Heart right ventricle (tissue), 16 donors: ENCODE measurements at regions not wholly inside any gene's neighbourhood (a gene's known extent, or its start where the extent isn't known, plus 50 kb on each side); places are given as distances from the start of the nearest gene placed in this dataset.
"Not testable (repeated sequence)": the region's sequence is repeated elsewhere in the genome, so short reads cannot be mapped to it uniquely, and the experiment has no call there.

Experiments used
- ATAC-seq, 8 donors: fragments of 200-7000 bp; cut with Tn5 transposase; one replicate each; pipeline ENCODE4 v1.9.1; 2020; ENCODE audit warnings: mild to moderate bottlenecking in 8 of 8, moderate library complexity in 8 of 8, moderate number of reproducible peaks in 1 of 8
- DNase-seq, 2 donors: peaks; one replicate each; pipeline ENCODE4 v3.0.0-alpha.2; 2020
- H3K27ac ChIP-seq, 10 donors: fragments of 200-600 bp; sonication (generic) in 2 of 10; one replicate each; pipeline versions ENCODE4 v1.5.0 to v1.8.0; 2020 to 2022; ENCODE audit warnings: mild to moderate bottlenecking in 3 of 10
- H3K27me3 ChIP-seq, 7 donors: fragments of 200-600 bp; one replicate each; pipeline ENCODE4 v1.8.0; 2021 to 2022; ENCODE audit warnings: mild to moderate bottlenecking in 2 of 7
- H3K36me3 ChIP-seq, 9 donors: fragments of 200-600 bp; sonication (generic) in 1 of 9; one replicate each; pipeline versions ENCODE4 v1.5.0 to v1.8.0; 2020 to 2022; ENCODE audit warnings: mild to moderate bottlenecking in 2 of 9
- H3K4me1 ChIP-seq, 9 donors: fragments of 200-600 bp; sonication (generic) in 1 of 9; one replicate each; pipeline versions ENCODE4 v1.5.0 to v1.8.0; 2020 to 2022; ENCODE audit warnings: mild to moderate bottlenecking in 4 of 9
- H3K4me3 ChIP-seq, 10 donors: fragments of 200-600 bp; sonication (generic) in 2 of 10; one replicate each; pipeline versions ENCODE4 v1.5.0 to v1.8.0; 2020 to 2022; ENCODE audit warnings: mild to moderate bottlenecking in 7 of 10, moderate library complexity in 2 of 10
- H3K9me3 ChIP-seq, 11 donors: fragments of 200-600 bp in 10 of 11; sonication (generic) in 2 of 11; one replicate each; pipeline versions ENCODE4 v1.5.0 to v1.8.0; 2013 to 2022; ENCODE audit warnings: mild to moderate bottlenecking in 2 of 11, control low read depth in 1 of 11, moderate library complexity in 1 of 11
- CTCF ChIP-seq, 9 donors: fragments of 200-600 bp; sonication (generic) in 2 of 9; IDR thresholded peaks; one replicate each; pipeline versions ENCODE4 v1.5.0 to v1.8.0; 2021 to 2022; ENCODE audit warnings: antibody characterized with exemption in 9 of 9, mild to moderate bottlenecking in 5 of 9, moderate library complexity in 1 of 9
- WGBS, 2 donors: extraction: QIAGEN DNeasy Blood & Tissue Kit; methylation state at CpG; one replicate each; pipeline ENCODE4 v1.1.7; 2013; ENCODE audit warnings: inconsistent platforms in 1 of 2; 5-methylcytosine and 5-hydroxymethylcytosine counted together
- intact Hi-C, 10 donors: fragments of 100-400 bp; cut with DNase I; formaldehyde crosslinking; loops; one replicate each; pipeline versions ENCODE4 v1.11.1 to v1.14.2; 2022
- donor health status: Arrhythmogenic right ventricular cardiomyopathy.
- donor health status: ischemic (EF 13 %, LVEDD 7.1; RV severe dilation, severe dysfunction).
- donor health status: healthy with polysubstance abuse.
- donor health status: DM: no; HTN: yes; CAD: no.
- donor health status: DM: no; HTN: no; CAD: no.
- donor health status: ischemic (EF 25% LVEDD 6.9; RV normal size, moderate dysfunction).
- donor health status: ischemic (EF 25% LVEDD 5.7; RV mildly dilated, moderate dysfunction).
- donor health status: healthy.
- donor health status: DM: yes; HTN: yes; CAD: no.
- donor health status: Ischemic cardiomyopathy.
- donor health status: ischemic (EF 35%, LVEDD 5.7; RV mildly dilated, moderate dysfunction).
- donor health status: nonischemic (EF 11% LVEDD 7.7; RV severe dilation, severe dysfunction).
- donor health status: DM: yes; HTN: yes; CAD: no.
- donor health status: PGD.
- donor health status: ischemic (EF 29% LVEDD 5.4; RV normal size, mild dysfunction).
- donor health status: nonischemic (EF 23%, LVEDD 6.1; RV moderate dilation, normal function).

DNA sequence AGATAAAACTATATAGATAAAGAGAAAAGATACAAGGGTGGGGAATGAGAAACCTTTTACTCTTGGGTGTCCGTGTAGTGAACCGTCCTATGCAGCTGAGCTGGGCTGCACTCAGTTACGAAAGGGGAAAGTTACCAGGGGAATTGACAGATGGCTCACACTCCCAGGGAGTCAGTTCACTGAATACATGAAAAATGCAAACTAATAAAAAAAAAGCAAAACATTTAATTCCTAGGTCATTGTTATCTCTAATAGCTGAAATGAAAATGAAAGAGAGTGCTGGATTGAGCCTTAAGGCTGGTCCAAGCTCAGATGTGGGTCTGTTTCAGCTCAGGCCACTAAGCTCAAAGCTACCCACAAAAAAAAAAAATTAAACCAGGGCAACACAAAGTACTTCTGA is 138.0 kb downstream of the THBS2 start:
- peak in 3 of 8 donors; percentile 12 to 42 (median 39) for ATAC-seq
- intact Hi-C loops = no loop called here

GRCh38 chr6:169114632-169115031 is 139.0 kb downstream of the THBS2 start:
- intact Hi-C loops, ATAC-seq, H3K27me3 ChIP-seq, H3K27ac ChIP-seq, H3K4me3 ChIP-seq, H3K4me1 ChIP-seq, H3K9me3 ChIP-seq, DNase-seq, H3K36me3 ChIP-seq: not testable (repeated sequence)
- 81 to 84% methylated on average over 8 of the region's 8 CpGs for WGBS, 2 donors

More for the DNA sequence above, 138.0 kb downstream of the THBS2 start:
- Histone ChIP-seq H3K27ac (no peak overlapping the region), H3K4me1 (no peaks in the 10 kb centered on the region), H3K4me3 (no peak overlapping the region), H3K36me3 (no peaks in the 10 kb centered on the region), H3K9me3 (peaks cover 0 to 7% (median 0%) of the 10 kb centered on the region in 11 donors), H3K27me3 (peaks cover 0 to 7% (median 0%) of the 10 kb centered on the region in 7 donors)
- TF ChIP-seq CTCF (IDR thresholded peaks at IDR 0.05) = no peak
- DNase-seq = no peak
- WGBS, 2 donors = 55 to 58% methylated on average over 3 of the region's 3 CpGs

DNA sequence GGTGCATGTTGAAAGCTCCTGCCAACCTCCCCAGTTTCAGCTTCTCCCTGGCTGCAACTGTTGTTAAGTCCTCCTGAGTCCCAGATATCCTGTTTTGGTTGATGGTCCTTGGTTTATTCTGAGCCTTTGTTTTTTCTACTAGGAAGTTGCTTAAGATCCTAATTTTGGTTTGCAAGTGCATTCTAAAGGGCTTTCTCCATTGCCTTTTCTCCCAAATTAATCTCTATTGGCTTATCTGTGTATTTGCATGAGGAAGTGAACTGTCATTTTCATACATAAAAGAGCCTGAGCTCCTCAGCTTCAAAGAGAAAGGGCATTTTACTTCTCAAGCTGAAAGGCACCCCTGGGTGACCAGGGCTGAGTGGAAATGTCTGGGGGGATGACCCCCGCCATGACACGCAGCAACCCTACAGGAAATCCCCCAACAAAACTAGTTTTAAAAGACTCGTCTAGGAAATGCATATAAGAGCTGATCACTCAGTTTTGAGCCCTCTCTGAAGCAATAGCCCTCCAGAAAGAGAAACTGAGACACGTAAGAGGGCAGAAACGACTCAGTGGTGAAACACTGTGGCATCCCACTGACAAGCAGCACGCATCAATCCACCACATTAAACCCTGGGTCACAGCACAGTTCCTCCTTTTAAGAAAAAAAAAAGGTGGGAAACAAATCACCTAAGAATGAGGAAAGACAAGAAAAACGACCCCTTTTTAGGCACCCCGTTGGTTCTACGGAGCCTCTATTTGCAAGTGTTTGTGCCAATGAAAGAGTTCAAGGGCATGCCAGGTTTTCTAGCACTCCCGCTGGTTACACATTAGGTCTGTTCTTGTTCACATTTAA is 140.9 kb downstream of the THBS2 start:
- ATAC-seq (no peak), DNase-seq (no peak)
- Histone ChIP-seq H3K4me3 (no peak overlapping the region), H3K27ac (no peak overlapping the region), H3K4me1 (no peaks in the 10 kb centered on the region), H3K36me3 (no peaks in the 10 kb centered on the region), H3K9me3 (peaks cover 0 to 12% (median 0%) of the 10 kb centered on the region in 11 donors), H3K27me3 (peaks cover 0 to 7% (median 0%) of the 10 kb centered on the region in 7 donors)
- no peak for TF ChIP-seq CTCF (IDR thresholded peaks at IDR 0.05)
- 35 to 40% methylated on average over 10 of the region's 10 CpGs for WGBS, 2 donors
- intact Hi-C loops = no loop called here

DNA sequence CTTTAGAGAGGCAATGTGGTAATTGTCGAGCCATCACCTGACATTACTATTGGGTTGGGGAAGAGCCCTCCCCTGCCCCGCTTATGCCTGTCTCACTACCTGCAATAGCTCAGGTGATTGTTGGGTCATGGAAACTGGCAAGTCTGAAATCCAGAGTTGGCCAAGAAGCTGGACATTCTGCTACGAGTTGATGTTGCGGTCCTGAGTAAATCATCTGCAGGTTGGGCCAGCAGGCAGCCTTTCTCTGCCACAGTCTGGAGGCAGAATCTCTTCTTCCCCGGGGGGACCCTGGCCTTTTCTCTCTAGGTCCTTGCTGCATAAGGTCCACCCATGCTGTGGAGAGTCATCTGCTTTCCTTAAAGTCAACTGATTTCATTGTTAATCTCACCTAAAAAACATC is 142.4 kb downstream of the THBS2 start:
- no peaks in the 10 kb centered on the region for H3K4me1 ChIP-seq
- ATAC-seq = no peak
- H3K27me3 ChIP-seq = peaks cover 0 to 7% (median 0%) of the 10 kb centered on the region in 7 donors
- no peaks in the 10 kb centered on the region for H3K36me3 ChIP-seq
- 75 to 83% methylated on average over 5 of the region's 5 CpGs for WGBS, 2 donors
- peaks cover 0 to 5% (median 0%) of the 10 kb centered on the region in 11 donors for H3K9me3 ChIP-seq
- H3K27ac ChIP-seq = no peak overlapping the region
- DNase-seq = no peak
- no peak for TF ChIP-seq CTCF (IDR thresholded peaks at IDR 0.05)
- no peak overlapping the region for H3K4me3 ChIP-seq
- intact Hi-C loops = no loop called here
